ENCODE measurements at regions not wholly inside any gene's neighbourhood (a gene's known extent, or its start where the extent isn't known, plus 50 kb on each side); places are given as distances from the start of the nearest gene placed in this dataset.

- TF ChIP-seq CTCF (IDR thresholded peaks at IDR 0.05), result no peak
- TF ChIP-seq POLR2AphosphoS5 (IDR thresholded peaks at IDR 0.05; ENCODE audit: low read depth, low read length), result no peak
- no peak for TF ChIP-seq NFIC (IDR thresholded peaks at IDR 0.05; ENCODE audit: borderline replicate concordance)
- no peak for TF ChIP-seq MXI1 (IDR thresholded peaks at IDR 0.05; ENCODE audit: low read depth, low read length)
- no peak for TF ChIP-seq ELF1 (IDR thresholded peaks at IDR 0.05)
- no peak for TF ChIP-seq RAD21 (IDR thresholded peaks at IDR 0.05; ENCODE audit: low read length)
- no peak for TF ChIP-seq REST (IDR thresholded peaks at IDR 0.05; ENCODE audit: low read depth, low read length)
Observed at GRCh38 chr12:4221258-4221620, 52.3 kb upstream of the CCND2 start.
